ENCODE measurements at regions not wholly inside any gene's neighbourhood (a gene's known extent, or its start where the extent isn't known, plus 50 kb on each side); places are given as distances from the start of the nearest gene placed in this dataset.

- H3K27me3 ChIP-seq (ENCODE audit: control insufficient read depth, insufficient read depth, low read length) = no peaks in the 10 kb centered on the region
- no peak for TF ChIP-seq CTCF (IDR thresholded peaks at IDR 0.05)
- intact Hi-C loops (cut with micrococcal nuclease) = no loop called here
- ATAC-seq (no peak), DNase-seq (peak in 1 of 2 donors; percentile 10)
- no peaks in the 10 kb centered on the region for H3K36me3 ChIP-seq (ENCODE audit: control insufficient read depth, insufficient read depth, low read length)
- H3K27me3 Mint-ChIP-seq (ENCODE audit: low read depth in 2 of 2) = peaks cover 17 to 20% of the 10 kb centered on the region in 2 donors
- no peak overlapping the region for H3K27ac Mint-ChIP-seq
- H3K27ac ChIP-seq (ENCODE audit: low read length) = no peak overlapping the region
- H3K36me3 Mint-ChIP-seq = no peaks in the 10 kb centered on the region
- no peaks in the 10 kb centered on the region for H3K9me3 ChIP-seq (ENCODE audit: control insufficient read depth, insufficient read depth, low read length)
- no peak overlapping the region for H3K4me3 ChIP-seq (ENCODE audit: low read length)
- no peak overlapping the region for H3K4me3 Mint-ChIP-seq
- peaks cover 5% of the 10 kb centered on the region in 2 donors for H3K9me3 Mint-ChIP-seq
- H3K4me1 Mint-ChIP-seq = peaks cover 31 to 33% of the 10 kb centered on the region in 2 donors
- 73% methylated on average over 30 of the region's 30 CpGs for WGBS (ENCODE audit: insufficient coverage)
- peaks cover 49% of the 10 kb centered on the region for H3K4me1 ChIP-seq (ENCODE audit: control insufficient read depth, insufficient read depth, low read length)
These were observed 104.6 kb downstream of the DLL1 start for GRCh38 chr6:170186006-170186935.

- H3K36me3 ChIP-seq (ENCODE audit: control insufficient read depth, insufficient read depth, low read length) = no peaks in the 10 kb centered on the region
- H3K27ac ChIP-seq (ENCODE audit: low read length) = no peak overlapping the region
- peaks cover 16 to 27% of the 10 kb centered on the region in 2 donors for H3K27me3 Mint-ChIP-seq (ENCODE audit: low read depth in 2 of 2)
- intact Hi-C loops (cut with micrococcal nuclease) = no loop called here
- H3K4me3 ChIP-seq (ENCODE audit: low read length) = no peak overlapping the region
- H3K9me3 Mint-ChIP-seq = peaks cover 5% of the 10 kb centered on the region in 2 donors
- H3K4me3 Mint-ChIP-seq = no peak overlapping the region
- no peaks in the 10 kb centered on the region for H3K9me3 ChIP-seq (ENCODE audit: control insufficient read depth, insufficient read depth, low read length)
- H3K27me3 ChIP-seq (ENCODE audit: control insufficient read depth, insufficient read depth, low read length) = no peaks in the 10 kb centered on the region
- peaks cover 31 to 33% of the 10 kb centered on the region in 2 donors for H3K4me1 Mint-ChIP-seq
- no peak for TF ChIP-seq CTCF (IDR thresholded peaks at IDR 0.05)
- WGBS (ENCODE audit: insufficient coverage) = 90% methylated on average over 29 of the region's 29 CpGs
- no peak overlapping the region for H3K27ac Mint-ChIP-seq
- ATAC-seq (no peak), DNase-seq (peak in 1 of 2 donors; percentile 7)
- no peaks in the 10 kb centered on the region for H3K36me3 Mint-ChIP-seq
- peaks cover 49% of the 10 kb centered on the region for H3K4me1 ChIP-seq (ENCODE audit: control insufficient read depth, insufficient read depth, low read length)
These were observed 105.5 kb downstream of the DLL1 start for GRCh38 chr6:170185175-170185978.

GRCh38 chr6:170184316-170184715, 106.6 kb downstream of the DLL1 start:
- TF ChIP-seq CTCF (IDR thresholded peaks at IDR 0.05) = no peak
- H3K36me3 ChIP-seq (ENCODE audit: control insufficient read depth, insufficient read depth, low read length) = no peaks in the 10 kb centered on the region
- Mint-ChIP-seq H3K4me1 (peaks cover 31 to 33% of the 10 kb centered on the region in 2 donors), H3K27me3 (ENCODE audit: low read depth in 2 of 2) (peaks cover 10 to 25% of the 10 kb centered on the region in 2 donors), H3K4me3 (peak overlapping the region; percentile 49), H3K9me3 (peaks cover 5% of the 10 kb centered on the region in 2 donors), H3K36me3 (no peaks in the 10 kb centered on the region), H3K27ac (peak overlapping the region; percentile 22 to 66)
- peaks cover 49% of the 10 kb centered on the region for H3K4me1 ChIP-seq (ENCODE audit: control insufficient read depth, insufficient read depth, low read length)
- ATAC-seq = peak; percentile 47 to 87 (median 82)
- WGBS (ENCODE audit: insufficient coverage) = 40% methylated on average over 5 of the region's 5 CpGs
- intact Hi-C loops (cut with micrococcal nuclease) = loop anchor here (5.0 kb wide), 1 partner anchor 37 kb away; no protein-coding TSS in a partner anchor
- no peaks in the 10 kb centered on the region for H3K27me3 ChIP-seq (ENCODE audit: control insufficient read depth, insufficient read depth, low read length)
- H3K27ac ChIP-seq (ENCODE audit: low read length) = no peak overlapping the region
- no peak overlapping the region for H3K4me3 ChIP-seq (ENCODE audit: low read length)
- DNase-seq = peak; percentile 40 to 43
- H3K9me3 ChIP-seq (ENCODE audit: control insufficient read depth, insufficient read depth, low read length) = no peaks in the 10 kb centered on the region

All from natural killer cell (primary cell).